Left kidney (tissue), 1 donor: ENCODE measurements at regions not wholly inside any gene's neighbourhood (a gene's known extent, or its start where the extent isn't known, plus 50 kb on each side); places are given as distances from the start of the nearest gene placed in this dataset.
"Not testable (repeated sequence)": the region's sequence is repeated elsewhere in the genome, so short reads cannot be mapped to it uniquely, and the experiment has no call there.

ENCODE experiments used
- DNase-seq: peaks from one replicate; pipeline ENCODE4 v3.0.0-alpha.2; 2013

DNA sequence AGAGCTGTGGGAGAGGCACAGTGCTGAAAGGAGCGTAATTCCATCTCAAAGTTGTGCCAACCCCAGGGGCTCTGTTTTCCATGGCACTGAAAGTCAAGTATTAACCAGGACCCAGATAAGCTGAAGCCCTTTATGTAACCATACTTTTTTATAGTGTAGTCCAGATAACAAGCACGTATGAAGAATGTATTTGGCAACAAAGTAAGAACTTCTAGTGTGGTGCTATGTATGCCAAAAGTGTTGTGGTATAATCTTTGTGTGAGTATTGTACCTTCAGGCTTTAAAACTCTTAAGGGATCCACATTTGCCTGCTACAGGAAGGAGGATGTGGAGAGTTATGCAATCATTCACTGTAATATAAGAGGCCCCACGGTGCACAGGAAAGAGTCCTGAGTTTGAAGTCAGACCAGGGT is 129.4 kb downstream of the IBTK start:
- DNase-seq, result no peak

DNA sequence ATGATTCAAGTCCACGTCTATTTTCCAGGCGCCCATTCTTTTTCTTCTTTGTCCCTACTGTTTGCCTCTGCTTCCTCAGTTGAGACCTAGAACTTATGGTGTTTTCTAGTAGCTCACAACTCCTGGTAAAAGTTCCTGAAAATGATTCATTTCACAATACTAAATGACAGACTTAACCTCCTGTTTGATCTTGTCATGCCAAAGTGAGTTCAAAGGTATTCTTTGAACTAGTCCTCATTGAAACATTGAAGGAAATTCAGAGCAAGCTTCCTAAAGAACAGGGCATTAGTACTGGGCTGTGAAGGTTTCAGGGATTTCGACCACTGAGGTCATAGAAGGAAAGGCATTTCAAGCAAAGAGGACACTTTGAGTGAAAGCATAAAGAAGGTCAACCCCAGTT is 132.8 kb downstream of the IBTK start:
- DNase-seq, result no peak

DNA sequence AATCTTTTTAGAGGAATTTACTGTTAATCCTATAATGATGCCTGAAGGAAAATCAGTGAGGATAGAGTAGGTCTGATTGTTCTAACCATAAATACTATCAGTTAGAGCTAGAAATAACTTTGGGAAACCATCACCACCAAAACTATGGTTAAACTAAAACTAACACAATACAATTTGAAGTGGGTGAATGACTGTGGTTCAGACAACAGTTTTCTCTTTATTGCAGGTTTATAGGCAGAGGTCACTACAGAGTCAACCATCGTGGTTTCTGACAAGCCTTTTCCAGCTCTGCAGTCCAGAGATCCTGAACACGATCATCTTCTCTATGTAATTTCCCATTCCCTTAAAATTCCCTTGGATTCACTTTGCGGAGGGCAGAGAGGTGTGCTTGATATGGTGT is 134.3 kb downstream of the IBTK start:
- DNase-seq, result no peak

DNA sequence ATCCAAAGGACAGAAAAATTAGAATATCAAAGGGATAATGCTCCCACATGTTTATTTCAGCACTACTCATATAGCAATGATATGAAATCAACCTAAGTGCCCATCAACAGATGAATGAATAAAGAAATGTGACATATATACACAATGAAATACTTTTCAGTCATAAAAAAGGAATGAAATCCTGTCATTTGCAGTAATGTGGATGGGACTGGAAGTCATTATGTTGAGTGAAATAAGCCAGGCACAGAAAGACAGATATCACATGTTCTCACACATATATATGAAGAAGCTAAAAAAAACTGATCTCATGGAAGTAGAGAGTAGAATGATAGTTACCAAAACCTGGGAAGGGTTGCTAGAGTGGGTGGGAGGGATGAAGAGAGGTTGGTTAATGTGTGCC is 135.7 kb downstream of the IBTK start:
- no peak for DNase-seq

DNA sequence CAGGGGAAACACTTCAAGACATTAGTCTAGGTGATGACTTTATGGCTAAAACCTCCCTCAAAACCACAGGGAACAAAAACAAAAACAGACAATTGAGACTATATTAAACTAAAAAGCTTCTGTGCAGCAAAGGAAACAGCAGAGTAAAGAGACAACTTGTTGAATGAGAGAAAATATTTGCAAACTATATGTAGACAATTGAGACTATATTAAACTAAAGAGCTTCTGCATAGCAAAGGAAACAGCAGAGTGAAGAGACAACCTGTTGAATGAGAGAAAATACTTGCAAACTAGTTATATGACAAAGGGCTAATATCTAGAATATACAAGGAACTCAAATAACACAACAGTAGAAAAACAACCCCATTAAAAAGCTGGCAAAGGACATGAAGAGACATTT is 136.4 kb downstream of the IBTK start:
- DNase-seq, result no peak

DNA sequence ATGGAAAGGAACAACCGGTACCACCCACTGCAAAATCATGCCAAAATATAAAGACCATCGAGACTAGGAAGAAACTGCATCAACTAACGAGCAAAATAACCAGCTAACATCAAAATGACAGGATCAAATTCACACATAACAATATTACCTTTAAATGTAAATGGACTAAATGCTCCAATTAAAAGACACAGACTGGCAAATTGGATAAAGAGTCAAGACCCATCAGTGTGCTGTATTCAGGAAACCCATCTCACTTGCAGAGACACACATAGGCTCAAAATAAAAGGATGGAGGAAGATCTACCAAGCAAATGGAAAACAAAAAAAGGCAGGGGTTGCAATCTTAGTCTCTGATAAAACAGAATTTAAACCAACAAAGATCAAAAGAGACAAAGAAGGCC is 144.4 kb downstream of the IBTK start:
- DNase-seq, result not testable (repeated sequence)

DNA sequence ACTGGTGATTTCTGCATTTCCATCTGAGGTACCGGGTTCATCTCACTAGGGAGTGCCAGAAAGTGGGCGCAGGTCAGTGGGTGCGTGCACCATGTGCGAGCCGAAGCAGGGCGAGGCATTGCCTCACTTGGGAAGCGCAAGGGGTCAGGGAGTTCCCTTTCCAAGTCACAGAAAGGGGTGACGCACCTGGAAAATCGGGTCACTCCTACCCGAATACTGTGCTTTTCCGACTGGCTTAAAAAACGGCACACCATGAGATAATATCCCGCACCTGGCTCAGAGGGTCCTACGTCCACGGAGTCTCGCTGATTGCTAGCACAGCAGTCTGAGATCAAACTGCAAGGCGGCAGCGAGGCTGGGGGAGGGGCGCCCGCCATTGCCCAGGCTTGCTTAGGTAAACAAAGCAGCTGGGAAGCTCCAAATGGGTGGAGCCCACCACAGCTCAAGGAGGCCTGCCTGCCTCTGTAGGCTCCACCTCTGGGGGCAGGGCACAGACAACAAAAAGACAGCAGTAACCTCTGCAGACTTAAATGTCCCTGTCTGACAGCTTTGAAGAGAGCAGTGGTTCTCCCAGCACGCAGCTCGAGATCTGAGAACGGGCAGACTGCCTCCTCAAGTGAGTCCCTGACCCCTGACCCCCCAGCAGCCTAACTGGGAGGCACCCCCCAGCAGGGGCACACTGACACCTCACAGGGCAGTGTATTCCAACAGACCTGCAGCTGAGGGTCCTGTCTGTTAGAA is 146.0 kb downstream of the IBTK start:
- DNase-seq, result not testable (repeated sequence)

DNA sequence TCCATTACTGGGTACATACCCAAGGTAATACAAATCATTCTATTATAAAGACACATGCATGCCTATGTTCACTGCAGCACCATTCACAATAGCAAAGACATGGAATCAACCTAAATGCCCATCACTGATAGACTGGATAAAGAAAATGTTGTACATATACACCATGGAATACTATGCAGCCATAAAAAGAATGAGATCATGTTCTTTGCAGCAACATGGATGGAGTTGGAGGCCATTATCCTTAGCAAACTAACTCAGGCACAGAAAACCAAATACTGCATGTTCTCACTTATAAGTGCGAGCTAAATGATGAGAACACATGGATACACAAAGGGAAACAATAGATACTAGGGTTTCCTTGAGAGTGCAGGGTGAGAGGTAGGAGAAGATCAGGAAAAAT is 146.8 kb downstream of the IBTK start:
- not testable (repeated sequence) for DNase-seq

DNA sequence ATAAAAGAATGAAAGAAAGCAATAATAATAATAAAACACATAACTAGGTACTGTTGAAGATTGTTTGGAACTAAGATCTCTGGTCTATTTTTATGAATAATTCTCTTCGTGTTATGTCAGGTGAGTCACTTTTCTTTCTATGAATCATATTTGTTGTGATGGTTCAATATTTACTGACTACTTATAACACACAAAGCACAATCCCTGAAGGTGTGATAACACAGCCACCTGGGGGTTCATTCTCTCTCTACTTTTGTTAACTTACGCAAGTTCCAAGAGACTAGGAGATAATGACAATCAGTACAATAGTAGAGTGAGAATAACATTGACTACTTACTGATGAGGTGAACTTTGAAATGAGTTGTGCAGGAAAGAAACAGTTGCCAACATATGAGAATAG is 149.9 kb downstream of the IBTK start:
- no peak for DNase-seq

DNA sequence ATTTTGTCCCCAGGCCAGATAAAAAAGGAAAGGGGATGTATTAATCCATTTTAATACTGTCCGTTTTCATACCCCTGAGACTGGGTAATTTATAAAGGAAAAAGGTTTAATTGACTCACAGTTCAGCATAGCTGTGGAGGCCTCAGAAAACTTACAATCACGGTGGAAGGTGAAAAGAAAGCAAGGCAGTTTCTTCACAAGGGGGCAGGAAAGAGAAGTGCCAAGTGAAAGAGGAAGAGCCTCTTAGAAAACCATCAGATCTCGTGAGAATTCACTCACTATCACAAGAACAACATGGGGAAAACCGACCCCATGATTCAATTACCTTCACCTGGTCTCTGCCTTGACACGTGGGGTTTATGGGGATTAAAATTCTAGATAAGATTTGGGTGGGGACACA is 152.5 kb downstream of the IBTK start:
- no peak for DNase-seq

DNA sequence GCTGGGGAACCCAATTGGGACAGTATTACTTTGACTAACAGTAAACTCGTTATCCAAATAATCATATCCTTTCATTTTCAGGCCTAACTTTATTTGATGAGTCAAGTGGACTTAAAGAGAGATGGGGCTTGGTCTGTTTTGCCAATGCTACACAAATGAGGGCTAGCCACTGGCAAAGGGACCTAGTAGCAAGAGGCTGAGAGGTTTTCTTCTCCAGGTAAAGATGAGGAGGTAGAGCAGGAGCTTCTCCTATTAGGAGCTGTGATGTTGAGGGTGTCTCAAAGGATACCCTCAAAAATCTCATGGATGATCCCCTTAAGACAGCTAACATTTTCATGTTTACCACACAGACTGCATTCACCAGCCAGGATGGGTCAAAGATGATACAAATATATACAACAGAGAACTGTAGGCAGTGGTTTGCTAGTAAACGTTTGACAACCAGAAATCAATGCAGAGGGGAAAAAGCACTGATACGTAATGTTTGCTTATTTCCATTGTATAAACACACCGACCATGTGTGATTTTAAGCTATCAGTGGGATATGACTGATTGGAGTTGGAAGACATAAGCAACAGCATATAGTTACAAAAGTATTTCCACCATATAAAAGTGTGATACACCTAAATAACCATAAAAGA is 153.3 kb downstream of the IBTK start:
- DNase-seq, result no peak

DNA sequence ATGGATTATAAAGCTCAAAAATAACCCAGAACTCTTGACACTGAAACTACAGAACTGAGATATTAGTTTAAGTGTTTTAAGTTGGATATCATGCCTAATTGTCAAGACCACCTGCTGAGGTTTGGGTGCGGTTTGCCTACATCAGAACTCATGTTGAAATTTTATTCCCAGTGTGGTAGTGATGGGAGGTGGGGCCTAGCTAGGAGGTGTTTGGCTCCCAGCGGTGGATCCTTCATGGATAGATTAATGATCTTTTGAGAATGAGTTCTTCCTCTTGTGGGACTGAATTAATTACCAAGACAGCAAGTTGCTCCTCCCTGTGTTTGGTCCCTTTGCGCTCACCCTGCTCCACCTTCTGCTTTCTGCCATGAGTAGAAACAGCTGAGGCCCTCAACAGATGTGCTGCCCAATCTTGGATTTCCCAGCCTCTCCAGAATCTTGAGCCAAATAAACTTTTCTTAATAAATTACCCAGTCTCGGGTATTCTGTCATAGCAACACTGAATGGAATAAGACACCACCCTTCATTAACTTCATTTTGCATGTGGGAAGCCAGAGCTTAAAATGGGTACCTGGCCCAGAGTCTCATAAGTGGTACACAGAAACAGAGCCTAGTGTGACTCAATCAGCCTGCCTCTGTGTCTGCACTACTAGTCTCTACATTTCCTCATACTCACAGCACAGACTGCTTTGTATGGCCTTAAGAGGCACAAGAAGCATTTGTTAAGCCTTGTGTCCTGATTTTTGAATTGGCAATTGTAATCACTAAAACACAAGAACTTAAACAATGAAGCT is 158.4 kb downstream of the IBTK start:
- no peak for DNase-seq

DNA sequence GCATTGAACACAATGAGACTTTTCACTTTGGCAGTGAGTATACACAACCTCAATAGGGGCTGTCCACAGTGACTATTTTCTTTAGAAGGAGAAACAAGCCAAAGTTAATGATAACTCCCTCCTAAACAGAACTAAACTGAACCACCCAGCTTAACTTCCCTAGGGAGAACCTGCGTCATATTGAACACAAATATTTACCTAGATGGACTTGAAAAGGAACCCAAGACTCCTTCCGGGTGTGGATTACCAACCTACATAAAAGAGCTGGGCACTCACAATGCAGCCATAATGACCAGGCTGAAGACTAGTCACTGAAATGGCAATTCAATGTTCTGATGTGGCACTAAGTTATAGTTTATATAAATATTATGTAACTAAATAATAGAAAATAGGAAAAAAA is 160.6 kb downstream of the IBTK start:
- no peak for DNase-seq

DNA sequence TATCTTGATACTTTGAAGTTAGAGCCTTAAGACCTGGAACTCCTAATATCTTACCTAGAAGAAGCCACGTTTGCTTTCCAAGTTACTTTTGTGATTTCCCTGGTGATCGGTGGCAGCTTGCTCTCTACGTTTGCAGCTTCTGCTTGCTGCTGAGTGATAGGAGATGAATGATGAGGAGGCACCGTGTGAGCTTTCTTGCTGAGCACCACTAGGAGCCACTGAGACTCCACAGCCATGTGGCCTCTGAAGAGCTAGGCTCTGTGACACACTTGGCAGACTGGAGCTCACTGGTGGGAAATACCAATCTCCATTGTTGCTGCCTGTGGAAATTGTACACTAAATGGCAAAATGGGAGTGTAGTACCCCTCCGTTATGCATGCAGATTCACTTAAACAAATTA is 161.8 kb downstream of the IBTK start:
- no peak for DNase-seq

DNA sequence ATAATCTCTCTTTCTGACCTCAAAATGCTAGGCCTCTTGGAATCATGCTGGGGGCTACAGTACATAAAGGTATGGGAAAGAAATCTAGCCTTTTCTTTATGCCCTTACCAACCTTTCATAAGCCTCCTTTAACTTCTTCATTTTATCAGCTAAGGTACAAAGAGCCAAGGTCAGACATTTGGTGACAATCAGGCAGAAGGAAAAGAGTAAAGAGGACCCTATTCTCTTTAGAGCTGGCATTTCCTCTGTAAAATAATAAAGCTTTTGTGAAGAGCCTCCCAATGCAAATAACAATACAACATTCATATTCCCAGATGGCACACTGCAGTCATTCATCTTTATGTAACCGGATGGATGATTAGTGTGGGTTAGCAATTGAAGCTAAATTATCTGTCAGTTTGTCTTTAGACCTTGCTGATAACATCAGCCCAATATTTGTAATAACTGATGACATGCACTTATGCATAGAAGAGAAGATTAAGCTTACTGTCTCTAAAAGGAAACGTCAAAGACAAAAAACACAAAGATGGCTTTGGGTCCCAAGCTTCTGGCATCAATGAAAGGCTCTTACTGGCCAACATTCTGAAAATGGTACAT is 163.1 kb downstream of the IBTK start:
- DNase-seq, result no peak

DNA sequence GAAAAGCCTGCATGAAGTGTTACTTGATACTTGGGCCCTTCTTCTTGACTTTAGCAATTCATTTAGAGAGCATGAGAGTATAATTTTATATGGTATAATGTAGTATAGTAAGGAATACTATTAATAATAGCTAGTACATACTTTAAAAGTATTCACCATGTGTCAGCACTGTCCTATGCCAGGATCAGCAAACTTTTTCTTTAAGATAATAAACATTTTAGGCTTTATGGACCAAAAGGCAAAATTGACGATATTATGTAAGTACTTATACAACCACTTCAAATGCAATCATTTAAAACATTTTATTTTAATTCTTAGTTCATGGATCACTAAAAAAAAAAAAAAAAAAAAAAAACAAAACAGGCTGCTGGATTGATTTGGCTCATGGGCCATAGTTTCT is 163.9 kb downstream of the IBTK start:
- no peak for DNase-seq

DNA sequence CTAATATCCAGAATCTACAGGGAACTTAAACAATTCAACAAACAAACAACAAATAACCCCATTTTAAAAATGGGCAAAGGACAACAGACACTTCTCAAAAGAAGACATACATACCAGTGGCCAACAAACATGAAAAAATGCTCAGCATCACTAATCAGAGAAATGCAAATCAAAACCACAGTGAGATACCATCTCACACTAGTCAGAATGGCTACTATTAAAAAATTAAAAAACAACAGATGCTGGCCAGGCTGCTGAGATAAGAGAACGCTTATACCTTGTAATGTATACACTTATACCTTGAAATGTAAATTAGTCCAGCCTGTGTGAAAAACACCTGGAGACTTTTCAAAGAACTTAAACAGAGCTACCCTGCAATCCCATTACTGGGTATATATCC is 166.8 kb downstream of the IBTK start:
- no peak for DNase-seq

DNA sequence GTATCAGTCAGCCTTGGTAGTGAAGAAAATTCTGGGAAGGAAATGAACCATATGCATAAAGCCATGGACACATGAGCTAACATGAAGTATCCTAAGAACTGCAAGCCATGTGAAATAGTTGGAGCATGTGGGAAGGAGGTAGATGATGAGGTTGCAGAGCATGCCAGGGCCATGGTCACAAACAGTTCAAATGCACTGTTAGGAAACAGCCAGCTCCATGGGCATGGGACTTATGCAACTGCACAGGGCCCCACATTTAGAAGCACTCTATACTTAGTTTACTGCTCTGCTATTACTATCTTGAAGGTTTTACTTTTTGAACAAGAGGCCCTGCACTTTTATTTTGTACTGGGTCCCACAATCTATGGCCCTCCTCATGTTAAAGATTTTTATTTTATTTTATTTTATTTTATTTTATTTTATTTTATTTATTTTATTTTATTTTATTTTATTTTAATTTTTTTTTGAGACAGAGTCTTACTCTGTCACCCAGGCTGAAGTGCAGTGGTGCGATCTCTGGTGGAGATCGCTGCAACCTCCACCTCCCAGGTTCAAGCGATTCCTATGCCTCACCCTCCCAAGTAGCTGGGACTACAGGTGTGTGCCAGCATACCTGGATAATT is 169.1 kb downstream of the IBTK start:
- DNase-seq, result no peak

DNA sequence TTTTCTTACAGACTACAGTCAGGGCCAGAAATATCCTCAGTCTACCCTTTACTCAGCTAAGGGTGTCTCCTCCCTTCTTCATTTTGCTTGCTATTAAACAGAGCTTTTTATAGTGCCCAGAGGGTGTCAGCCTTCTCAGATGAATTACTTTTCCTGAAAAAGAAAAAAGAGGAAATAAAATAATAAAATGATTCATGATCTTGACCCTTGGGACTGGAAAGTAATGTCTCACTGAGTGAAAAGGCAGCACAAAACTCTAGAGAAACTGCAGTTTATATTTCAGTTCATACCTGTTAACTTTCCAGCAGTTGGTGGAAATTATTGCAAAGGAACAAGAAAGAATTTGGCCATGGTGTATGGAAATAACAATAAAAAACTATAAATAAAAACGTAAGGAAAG is 170.6 kb downstream of the IBTK start:
- DNase-seq, result no peak

DNA sequence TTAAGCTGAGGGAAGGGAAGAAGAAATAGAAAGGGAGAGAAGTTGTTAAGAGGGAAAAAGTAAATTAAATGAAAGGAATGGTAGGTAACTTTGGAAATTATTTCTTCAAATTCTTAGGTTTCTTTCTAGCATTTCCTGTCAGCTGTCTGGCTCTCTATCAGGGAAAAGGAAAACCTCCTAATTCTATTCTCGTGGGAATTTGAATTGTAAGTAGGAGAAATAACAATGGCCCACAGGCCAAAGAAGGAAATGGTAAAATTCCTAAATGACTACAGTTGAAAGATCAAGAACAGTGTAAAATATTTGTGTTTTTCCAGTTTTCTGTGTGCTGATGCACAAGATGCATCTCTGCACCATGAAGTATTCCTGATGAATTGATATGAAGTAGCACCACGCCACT is 173.0 kb downstream of the IBTK start:
- no peak for DNase-seq

DNA sequence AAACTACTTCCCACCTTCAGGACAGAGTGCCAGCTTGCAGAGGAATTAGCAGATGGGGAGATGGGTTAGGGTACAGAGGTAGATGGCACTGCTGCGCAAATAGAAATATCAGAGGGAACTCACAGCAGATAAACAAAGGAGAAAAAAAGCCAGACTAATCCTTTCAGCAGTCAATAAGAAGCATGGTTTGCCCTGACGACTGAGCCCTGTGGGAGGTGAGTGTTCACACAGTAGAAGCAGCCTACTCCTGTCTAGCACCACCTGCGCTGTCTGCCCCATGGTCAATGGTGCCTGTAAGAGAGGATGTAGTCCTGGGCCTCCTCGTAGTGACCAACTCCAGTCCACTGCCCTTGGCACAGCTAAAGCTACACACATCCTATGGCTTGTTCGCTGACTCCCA is 174.1 kb downstream of the IBTK start:
- no peak for DNase-seq

DNA sequence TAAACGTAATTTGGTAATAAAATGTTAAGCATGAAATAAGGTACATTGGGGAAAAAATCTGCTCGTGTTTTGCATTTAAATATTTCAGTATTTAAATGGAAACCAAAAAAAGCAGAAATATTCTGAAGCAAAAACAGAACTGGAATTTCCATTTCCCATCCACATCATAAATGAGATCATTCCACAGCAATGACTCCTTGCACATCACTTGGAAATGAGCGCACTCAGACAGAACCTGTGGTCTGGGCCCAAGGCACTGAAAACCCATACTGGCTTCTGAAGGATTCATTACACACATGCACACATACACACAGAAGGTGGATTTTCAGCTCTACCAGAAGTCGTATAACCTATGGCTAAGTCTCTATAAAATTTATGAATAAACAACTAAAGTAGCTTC is 174.8 kb downstream of the IBTK start:
- no peak for DNase-seq

DNA sequence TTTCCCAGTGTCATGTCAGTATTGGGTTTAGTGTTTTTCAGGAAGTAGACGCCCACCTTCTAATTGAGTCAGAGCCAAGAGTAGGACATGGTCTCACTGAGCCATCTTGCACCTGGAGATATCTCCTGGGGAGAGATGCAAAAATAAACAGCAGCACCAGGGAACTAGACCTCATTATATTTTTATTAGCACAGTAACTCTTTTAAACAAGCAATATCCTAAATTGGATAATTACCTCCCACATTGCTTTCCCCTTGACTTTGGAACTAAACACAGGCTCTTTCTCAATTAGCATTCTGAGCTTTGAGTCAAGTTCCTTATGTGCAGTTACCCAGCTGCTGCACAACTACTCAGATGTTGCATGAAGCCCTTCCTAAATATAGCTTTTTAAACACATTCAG is 175.4 kb downstream of the IBTK start:
- DNase-seq, result peak; percentile 12
